ENCODE measurements at regions not wholly inside any gene's neighbourhood (a gene's known extent, or its start where the extent isn't known, plus 50 kb on each side); places are given as distances from the start of the nearest gene placed in this dataset.
"Not testable (repeated sequence)": the region's sequence is repeated elsewhere in the genome, so short reads cannot be mapped to it uniquely, and the experiment has no call there.

- DNase-seq = no peak
- 85 to 89% (median 86%) methylated on average over 12 of the region's 12 CpGs for WGBS, 3 donors
Measured at GRCh38 chr4:184959786-184960185, 58.5 kb upstream of the HELT start.

GRCh38 chr4:184960505-184960971, 57.8 kb upstream of the HELT start:
- Histone ChIP-seq H3K4me3 (no peak overlapping the region), H3K4me1 (ENCODE audit: insufficient read depth) (no peaks in the 10 kb centered on the region), H3K27me3 (no peaks in the 10 kb centered on the region), H3K36me3 (no peaks in the 10 kb centered on the region), H3K27ac (no peak overlapping the region), H3K9me3 (no peaks in the 10 kb centered on the region)
- no peak for DNase-seq
- TF ChIP-seq EP300 (IDR thresholded peaks at IDR 0.05) (no peak), POLR2A (IDR thresholded peaks at IDR 0.05) (no peak)
- TF ChIP-seq, protein P1, sequence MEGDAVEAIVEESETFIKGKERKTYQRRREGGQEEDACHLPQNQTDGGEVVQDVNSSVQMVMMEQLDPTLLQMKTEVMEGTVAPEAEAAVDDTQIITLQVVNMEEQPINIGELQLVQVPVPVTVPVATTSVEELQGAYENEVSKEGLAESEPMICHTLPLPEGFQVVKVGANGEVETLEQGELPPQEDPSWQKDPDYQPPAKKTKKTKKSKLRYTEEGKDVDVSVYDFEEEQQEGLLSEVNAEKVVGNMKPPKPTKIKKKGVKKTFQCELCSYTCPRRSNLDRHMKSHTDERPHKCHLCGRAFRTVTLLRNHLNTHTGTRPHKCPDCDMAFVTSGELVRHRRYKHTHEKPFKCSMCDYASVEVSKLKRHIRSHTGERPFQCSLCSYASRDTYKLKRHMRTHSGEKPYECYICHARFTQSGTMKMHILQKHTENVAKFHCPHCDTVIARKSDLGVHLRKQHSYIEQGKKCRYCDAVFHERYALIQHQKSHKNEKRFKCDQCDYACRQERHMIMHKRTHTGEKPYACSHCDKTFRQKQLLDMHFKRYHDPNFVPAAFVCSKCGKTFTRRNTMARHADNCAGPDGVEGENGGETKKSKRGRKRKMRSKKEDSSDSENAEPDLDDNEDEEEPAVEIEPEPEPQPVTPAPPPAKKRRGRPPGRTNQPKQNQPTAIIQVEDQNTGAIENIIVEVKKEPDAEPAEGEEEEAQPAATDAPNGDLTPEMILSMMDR (IDR thresholded peaks at IDR 0.05) = no peak
- 53 to 75% (median 63%) methylated on average over 11 of the region's 11 CpGs for WGBS, 3 donors
- intact Hi-C loops (cut with DNase I) = no loop called here

More at GRCh38 chr4:184959786-184960185, 58.5 kb upstream of the HELT start:
- Histone ChIP-seq H3K4me3 (no peak overlapping the region), H3K36me3 (no peaks in the 10 kb centered on the region), H3K27me3 (no peaks in the 10 kb centered on the region), H3K9me3 (no peaks in the 10 kb centered on the region), H3K4me1 (ENCODE audit: insufficient read depth) (no peaks in the 10 kb centered on the region), H3K27ac (no peak overlapping the region)
- TF ChIP-seq POLR2A (IDR thresholded peaks at IDR 0.05) (no peak), EP300 (IDR thresholded peaks at IDR 0.05) (no peak)
- TF ChIP-seq, protein P1 (IDR thresholded peaks at IDR 0.05) = no peak
- intact Hi-C loops (cut with DNase I) = no loop called here

DNA sequence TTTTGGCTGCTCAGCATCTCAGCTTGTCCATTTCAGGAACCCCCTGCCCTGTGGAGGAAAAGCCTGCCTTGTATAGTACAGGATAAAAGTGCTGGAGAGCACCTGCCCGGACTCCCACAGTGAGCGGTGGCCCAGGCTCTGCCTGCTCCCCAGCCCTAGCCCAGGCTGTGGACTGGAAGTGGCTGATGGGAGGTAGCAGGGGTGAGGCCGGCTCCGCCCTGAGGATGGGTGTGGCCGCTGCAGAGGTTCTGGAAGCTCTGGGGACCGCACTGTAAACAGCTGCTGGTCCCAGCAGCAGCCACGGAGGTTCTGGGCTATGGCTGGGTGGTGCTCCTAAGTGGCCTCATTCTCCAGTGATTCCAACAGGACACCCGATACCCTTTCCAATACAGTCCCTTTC, 56.6 kb upstream of the HELT start:
- intact Hi-C loops (cut with DNase I) = no loop called here
- 79 to 89% (median 79%) methylated on average over 8 of the region's 8 CpGs for WGBS, 3 donors
- TF ChIP-seq POLR2A (IDR thresholded peaks at IDR 0.05) (no peak), EP300 (IDR thresholded peaks at IDR 0.05) (no peak)
- TF ChIP-seq, protein P1 (IDR thresholded peaks at IDR 0.05) = no peak
- Histone ChIP-seq H3K36me3 (no peaks in the 10 kb centered on the region), H3K9me3 (no peaks in the 10 kb centered on the region), H3K27ac (no peak overlapping the region), H3K4me1 (ENCODE audit: insufficient read depth) (no peaks in the 10 kb centered on the region), H3K4me3 (no peak overlapping the region), H3K27me3 (no peaks in the 10 kb centered on the region)
- DNase-seq = no peak

GRCh38 chr4:184962125-184962638, 56.1 kb upstream of the HELT start:
- Histone ChIP-seq H3K4me1 (ENCODE audit: insufficient read depth) (no peaks in the 10 kb centered on the region), H3K4me3 (no peak overlapping the region), H3K36me3 (no peaks in the 10 kb centered on the region), H3K27ac (no peak overlapping the region), H3K9me3 (no peaks in the 10 kb centered on the region), H3K27me3 (no peaks in the 10 kb centered on the region)
- DNase-seq = no peak
- WGBS, 3 donors = 84 to 88% (median 87%) methylated on average over 8 to 11 of the region's 11 CpGs
- TF ChIP-seq EP300 (IDR thresholded peaks at IDR 0.05) = no peak
- TF ChIP-seq, protein P1 (IDR thresholded peaks at IDR 0.05) = no peak
- no peak for TF ChIP-seq POLR2A (IDR thresholded peaks at IDR 0.05)
- intact Hi-C loops (cut with DNase I) = no loop called here

- H3K27me3 ChIP-seq; H3K9me3 ChIP-seq; DNase-seq; intact Hi-C loops (cut with DNase I); H3K36me3 ChIP-seq; H3K4me1 ChIP-seq (ENCODE audit: insufficient read depth); H3K4me3 ChIP-seq; H3K27ac ChIP-seq: not testable (repeated sequence)
- WGBS, 3 donors = 88 to 93% (median 88%) methylated on average over 30 to 39 of the region's 50 CpGs
Measured at GRCh38 chr4:184965230-184966050, 52.9 kb upstream of the HELT start.

- WGBS, 3 donors = 93 to 99% (median 97%) methylated on average over 15 to 31 of the region's 42 CpGs
- intact Hi-C loops (cut with DNase I); H3K27me3 ChIP-seq; H3K36me3 ChIP-seq; H3K4me3 ChIP-seq; DNase-seq; H3K27ac ChIP-seq; H3K4me1 ChIP-seq (ENCODE audit: insufficient read depth); H3K9me3 ChIP-seq: not testable (repeated sequence)
Measured at GRCh38 chr4:184966051-184966691, 52.1 kb upstream of the HELT start.

DNA sequence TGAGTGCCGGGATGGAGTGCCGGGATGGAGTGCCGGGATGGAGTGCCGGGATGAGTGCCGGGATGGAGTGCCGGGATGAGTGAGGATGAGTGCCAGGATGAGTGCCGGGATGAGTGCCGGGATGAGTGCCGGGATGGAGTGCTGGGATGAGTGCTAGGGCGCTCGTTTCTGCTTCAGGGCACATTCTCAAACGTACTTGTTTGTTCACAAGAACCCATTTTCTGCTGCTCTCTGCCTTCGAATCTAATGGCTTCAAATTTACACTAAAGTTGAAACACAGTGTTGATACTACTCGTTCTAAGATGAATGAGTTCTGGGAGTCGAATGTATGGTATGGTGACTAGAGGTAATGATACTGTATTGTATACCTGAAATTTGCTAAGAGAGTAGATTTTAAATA, 50.6 kb upstream of the HELT start:
- H3K36me3 ChIP-seq; H3K9me3 ChIP-seq; DNase-seq; H3K27me3 ChIP-seq; intact Hi-C loops (cut with DNase I); H3K27ac ChIP-seq; H3K4me1 ChIP-seq (ENCODE audit: insufficient read depth); H3K4me3 ChIP-seq: not testable (repeated sequence)
- WGBS, 3 donors = 91 to 94% (median 93%) methylated on average over 15 of the region's 15 CpGs

Measured in ovary (tissue), 7 donors.